Esophagus muscularis mucosa (tissue), 4 donors: ENCODE measurements at regions not wholly inside any gene's neighbourhood (a gene's known extent, or its start where the extent isn't known, plus 50 kb on each side); places are given as distances from the start of the nearest gene placed in this dataset.

Experiments
- DNase-seq: peaks from one replicate; pipeline ENCODE4 v3.0.0-alpha.2; 2017; ENCODE audit errors: extremely low spot score
- H3K27ac ChIP-seq, 4 donors: fragments of 200-600 bp; sonication (generic); replicated peaks in 1 of 4; 1 replicate in 3 of 4; 2 replicates in 1 of 4; pipeline ENCODE4 v1.5.1; 2016 to 2019; ENCODE audit warnings: mild to moderate bottlenecking in 1 of 4
- H3K27me3 ChIP-seq, 4 donors: fragments of 200-600 bp; sonication (generic); one replicate each; pipeline versions ENCODE4 v1.5.1 to v1.6.0; 2016 to 2019
- H3K36me3 ChIP-seq, 4 donors: fragments of 200-600 bp; sonication (generic); one replicate each; pipeline ENCODE4 v1.5.1; 2016 to 2019
- H3K4me1 ChIP-seq, 4 donors: fragments of 200-600 bp; sonication (generic); one replicate each; pipeline ENCODE4 v1.5.1; 2016 to 2019
- H3K4me3 ChIP-seq, 4 donors: fragments of 200-600 bp; sonication (generic); 1 replicate in 2 of 4; 2 replicates in 2 of 4; pipeline ENCODE4 v1.5.1; 2016 to 2019; ENCODE audit warnings: mild to moderate bottlenecking in 4 of 4, moderate library complexity in 1 of 4
- H3K9me3 ChIP-seq, 4 donors: fragments of 200-600 bp; sonication (generic); 1 replicate in 3 of 4; 2 replicates in 1 of 4; pipeline ENCODE4 v1.5.1; 2016 to 2019
- CTCF ChIP-seq, 3 experiments: fragments of 200-600 bp in 2 of 3; fragments of 450-650 bp in 1 of 3; sonication (generic) in 2 of 3; IDR thresholded peaks; one replicate each; pipeline ENCODE4 v1.5.1; 2017 to 2019; ENCODE audit warnings: antibody characterized with exemption in 3 of 3, mild to moderate bottlenecking in 2 of 3, moderate library complexity in 1 of 3
- EP300 ChIP-seq: sonication (generic); formaldehyde crosslinking; IDR thresholded peaks from one replicate; pipeline ENCODE4 v1.6.1; 2017; ENCODE audit warnings: antibody characterized with exemption
- POLR2A ChIP-seq: fragments of 450-650 bp; IDR thresholded peaks from one replicate; pipeline ENCODE4 v1.6.1; 2017; ENCODE audit warnings: antibody characterized with exemption, moderate library complexity, mild to moderate bottlenecking, low read depth
- POLR2AphosphoS5 ChIP-seq, 2 donors: sonication (generic); formaldehyde crosslinking; IDR thresholded peaks; one replicate each; pipeline ENCODE4 v1.6.1; 2017; ENCODE audit warnings: antibody characterized with exemption in 2 of 2
- WGBS: methylation state at CpG from one replicate; pipeline ENCODE4 v1.1.5; 2018; 5-methylcytosine and 5-hydroxymethylcytosine counted together
- intact Hi-C: fragments of 100-400 bp; cut with DNase I; formaldehyde crosslinking; loops from one replicate; pipeline ENCODE4 v1.15.1; 2023

- H3K9me3 ChIP-seq: no peaks in the 10 kb centered on the region
- intact Hi-C loops: no loop called here
- WGBS: 79% methylated on average over 3 of the region's 3 CpGs
- H3K4me3 ChIP-seq: no peak overlapping the region
- peaks cover 4 to 12% (median 8%) of the 10 kb centered on the region in 4 donors for H3K4me1 ChIP-seq
- no peaks in the 10 kb centered on the region for H3K36me3 ChIP-seq
- DNase-seq: peak; percentile 42
- no peaks in the 10 kb centered on the region for H3K27me3 ChIP-seq
- no peak overlapping the region for H3K27ac ChIP-seq
- TF ChIP-seq POLR2A (no peak), EP300 (no peak)
These were observed 276.8 kb upstream of the SESN3 start for GRCh38 chr11:95507794-95508193.

GRCh38 chr11:95506777-95507176 lies 275.8 kb upstream of the SESN3 start:
- WGBS: 93% methylated on average over 2 of the region's 2 CpGs
- intact Hi-C loops: no loop called here
- peaks cover 0 to 6% (median 4%) of the 10 kb centered on the region in 4 donors for H3K4me1 ChIP-seq
- no peaks in the 10 kb centered on the region for H3K36me3 ChIP-seq
- H3K9me3 ChIP-seq: no peaks in the 10 kb centered on the region
- no peak overlapping the region for H3K27ac ChIP-seq
- peak; percentile 53 for DNase-seq
- H3K27me3 ChIP-seq: no peaks in the 10 kb centered on the region
- TF ChIP-seq POLR2AphosphoS5 (IDR thresholded peaks at IDR 0.05) (no peak), CTCF (IDR thresholded peaks at IDR 0.05) (no peak), POLR2A (no peak), EP300 (no peak)
- no peak overlapping the region for H3K4me3 ChIP-seq

DNA sequence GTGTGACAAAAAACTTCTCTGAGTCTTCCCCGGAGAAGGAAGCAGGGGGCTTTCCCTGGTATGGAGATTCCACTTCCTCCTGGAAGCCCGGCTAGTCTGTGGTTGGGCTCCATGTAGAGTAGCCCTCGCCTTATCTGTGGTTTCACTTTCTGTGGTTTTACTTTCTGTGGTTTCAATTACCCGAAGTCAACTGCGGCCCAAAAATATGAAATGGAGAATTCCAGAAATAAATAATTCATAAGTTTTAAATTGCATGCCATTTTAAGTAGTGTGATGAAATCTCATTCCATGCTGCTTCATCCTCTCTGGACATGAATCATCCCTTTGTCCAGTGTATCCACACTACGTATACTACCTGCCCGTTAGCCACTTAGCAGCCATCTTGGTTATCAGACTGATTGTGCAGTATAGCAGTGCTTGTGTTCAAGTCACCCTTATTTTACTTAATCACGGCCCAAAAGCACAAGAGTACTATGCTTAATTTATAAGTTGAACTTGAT lies 275.0 kb upstream of the SESN3 start:
- H3K36me3 ChIP-seq: no peaks in the 10 kb centered on the region
- H3K4me3 ChIP-seq: no peak overlapping the region
- intact Hi-C loops: no loop called here
- peak; percentile 39 for DNase-seq
- TF ChIP-seq POLR2AphosphoS5 (IDR thresholded peaks at IDR 0.05) (no peak), CTCF (IDR thresholded peaks at IDR 0.05) (no peak), EP300 (no peak), POLR2A (no peak)
- no peak overlapping the region for H3K27ac ChIP-seq
- no peaks in the 10 kb centered on the region for H3K9me3 ChIP-seq
- WGBS: 87% methylated on average over 8 of the region's 8 CpGs
- H3K27me3 ChIP-seq: no peaks in the 10 kb centered on the region
- H3K4me1 ChIP-seq: peaks cover 0 to 12% (median 8%) of the 10 kb centered on the region in 4 donors

DNA sequence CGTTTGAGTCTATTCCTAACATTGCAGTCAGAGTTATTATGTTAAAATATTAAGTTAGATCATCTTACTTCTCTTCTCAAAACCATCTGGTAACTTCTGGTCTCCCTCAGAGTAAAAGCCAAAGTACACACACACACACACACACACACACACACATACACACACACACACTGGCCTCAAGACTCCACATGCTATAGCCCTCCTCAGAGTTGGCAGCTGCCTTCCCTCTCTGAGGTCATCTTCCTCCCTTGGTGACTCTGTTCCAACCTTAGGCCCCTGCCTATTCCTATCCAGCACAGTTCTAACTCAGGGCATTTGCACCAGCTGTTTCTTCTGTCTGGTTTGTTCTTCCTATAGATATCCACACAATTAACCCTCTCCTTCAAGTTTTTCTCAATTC lies 272.0 kb upstream of the SESN3 start:
- WGBS: 71% methylated on average over 1 of the region's 1 CpG
- H3K4me1 ChIP-seq: peaks cover 0 to 24% (median 14%) of the 10 kb centered on the region in 4 donors
- DNase-seq: peak; percentile 34

DNA sequence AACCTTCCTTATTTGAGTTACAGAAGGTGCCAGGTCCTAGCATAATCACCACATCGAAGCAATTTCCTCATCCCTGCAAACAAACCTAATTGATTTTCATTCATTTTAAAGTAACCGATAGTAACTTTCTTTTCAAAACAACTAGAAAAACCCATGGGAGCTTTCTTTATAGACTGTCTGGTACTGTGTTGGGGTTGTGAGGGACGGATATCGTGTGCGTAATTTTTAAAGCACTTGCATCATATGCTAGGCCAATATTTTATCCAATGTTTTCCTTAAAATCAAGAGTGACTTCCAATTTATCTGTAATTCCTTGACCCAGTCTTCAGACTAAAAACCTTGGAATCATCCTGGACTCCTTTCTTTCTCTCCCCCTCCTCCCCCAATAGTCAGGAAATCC lies 271.5 kb upstream of the SESN3 start:
- no peak overlapping the region for H3K27ac ChIP-seq
- H3K4me3 ChIP-seq: no peak overlapping the region
- no peaks in the 10 kb centered on the region for H3K36me3 ChIP-seq
- TF ChIP-seq POLR2A: no peak
- TF ChIP-seq EP300: no peak
- TF ChIP-seq CTCF (IDR thresholded peaks at IDR 0.05): no peak
- no peak for TF ChIP-seq POLR2AphosphoS5 (IDR thresholded peaks at IDR 0.05)
- no peaks in the 10 kb centered on the region for H3K9me3 ChIP-seq
- no peak for DNase-seq
- H3K27me3 ChIP-seq: no peaks in the 10 kb centered on the region
- WGBS: 85% methylated on average over 5 of the region's 5 CpGs
- intact Hi-C loops: no loop called here
- peaks cover 0 to 24% (median 14%) of the 10 kb centered on the region in 4 donors for H3K4me1 ChIP-seq

More for the DNA sequence above, 272.0 kb upstream of the SESN3 start:
- no peak for TF ChIP-seq POLR2A
- no peak for TF ChIP-seq EP300
- no peak for TF ChIP-seq POLR2AphosphoS5 (IDR thresholded peaks at IDR 0.05)
- no peak for TF ChIP-seq CTCF (IDR thresholded peaks at IDR 0.05)
- intact Hi-C loops: no loop called here
- H3K36me3 ChIP-seq: no peaks in the 10 kb centered on the region
- H3K4me3 ChIP-seq: no peak overlapping the region
- no peaks in the 10 kb centered on the region for H3K9me3 ChIP-seq
- H3K27me3 ChIP-seq: no peaks in the 10 kb centered on the region
- H3K27ac ChIP-seq: no peak overlapping the region
